ENCODE measurements at regions not wholly inside any gene's neighbourhood (a gene's known extent, or its start where the extent isn't known, plus 50 kb on each side); places are given as distances from the start of the nearest gene placed in this dataset.
"Not testable (repeated sequence)": the region's sequence is repeated elsewhere in the genome, so short reads cannot be mapped to it uniquely, and the experiment has no call there.

- no peaks in the 10 kb centered on the region for H3K9me3 ChIP-seq (ENCODE audit: control insufficient read depth, insufficient read depth, low read depth, low read length)
- H3K9ac ChIP-seq (ENCODE audit: insufficient read depth, low read length): no peak overlapping the region
- no peak for DNase-seq (ENCODE audit: low read depth in 2 of 2)
- H3K79me2 ChIP-seq (ENCODE audit: control insufficient read depth, insufficient read depth, low read length): no peaks in the 10 kb centered on the region
- no peak for TF ChIP-seq CTCF (conservative IDR thresholded peaks at IDR 0.05 in 1 of 2, IDR thresholded peaks at IDR 0.05 in 1 of 2; ENCODE audit: low read depth in 1 of 2, low read length in 2 of 2)
- no peak for TF ChIP-seq EZH2 (IDR thresholded peaks at IDR 0.05; ENCODE audit: low read length, missing control alignments)
- H3K4me2 ChIP-seq (ENCODE audit: extremely low read depth, insufficient read depth, low read length): no peak overlapping the region
- no peaks in the 10 kb centered on the region for H4K20me1 ChIP-seq (ENCODE audit: control insufficient read depth, extremely low read depth, insufficient read depth, low read length)
- no peak overlapping the region for H3K27ac ChIP-seq (ENCODE audit: insufficient read depth, low read length)
- H3K36me3 ChIP-seq (ENCODE audit: control insufficient read depth, insufficient read depth, low read length): no peaks in the 10 kb centered on the region
- H3K27me3 ChIP-seq (ENCODE audit: control insufficient read depth, insufficient read depth, low read length): no peaks in the 10 kb centered on the region
- no peak overlapping the region for H3K4me3 ChIP-seq (replicated peaks in 1 of 4; ENCODE audit: control extremely low read depth in 1 of 4, insufficient read depth in 1 of 4, low read depth in 3 of 4, low read length in 4 of 4)
- no peak overlapping the region for H2AFZ ChIP-seq (ENCODE audit: low read length)
- peaks cover 3% of the 10 kb centered on the region for H3K4me1 ChIP-seq (ENCODE audit: control insufficient read depth, extremely low read depth, insufficient read depth, low read length)
Measured at GRCh38 chr11:134943544-134943943, 531.5 kb upstream of the B3GAT1 start.

GRCh38 chr11:134942681-134943080 is 530.6 kb upstream of the B3GAT1 start:
- TF ChIP-seq EZH2 (IDR thresholded peaks at IDR 0.05; ENCODE audit: low read length, missing control alignments) (no peak), CTCF (conservative IDR thresholded peaks at IDR 0.05 in 1 of 2, IDR thresholded peaks at IDR 0.05 in 1 of 2; ENCODE audit: low read depth in 1 of 2, low read length in 2 of 2) (no peak)
- Histone ChIP-seq H3K27ac (ENCODE audit: insufficient read depth, low read length) (no peak overlapping the region), H3K4me1 (ENCODE audit: control insufficient read depth, extremely low read depth, insufficient read depth, low read length) (peaks cover 3% of the 10 kb centered on the region), H3K9ac (ENCODE audit: insufficient read depth, low read length) (no peak overlapping the region), H3K4me3 (replicated peaks in 1 of 4; ENCODE audit: control extremely low read depth in 1 of 4, insufficient read depth in 1 of 4, low read depth in 3 of 4, low read length in 4 of 4) (no peak overlapping the region), H3K27me3 (ENCODE audit: control insufficient read depth, insufficient read depth, low read length) (no peaks in the 10 kb centered on the region), H2AFZ (ENCODE audit: low read length) (no peak overlapping the region), H3K79me2 (ENCODE audit: control insufficient read depth, insufficient read depth, low read length) (no peaks in the 10 kb centered on the region), H3K36me3 (ENCODE audit: control insufficient read depth, insufficient read depth, low read length) (no peaks in the 10 kb centered on the region), H4K20me1 (ENCODE audit: control insufficient read depth, extremely low read depth, insufficient read depth, low read length) (no peaks in the 10 kb centered on the region), H3K4me2 (ENCODE audit: extremely low read depth, insufficient read depth, low read length) (no peak overlapping the region), H3K9me3 (ENCODE audit: control insufficient read depth, insufficient read depth, low read depth, low read length) (no peaks in the 10 kb centered on the region)
- peak; percentile 60 to 62 for DNase-seq (ENCODE audit: low read depth in 2 of 2)

- not testable (repeated sequence) for H3K79me2 ChIP-seq (ENCODE audit: control insufficient read depth, insufficient read depth, low read length); H3K9ac ChIP-seq (ENCODE audit: insufficient read depth, low read length); H3K4me3 ChIP-seq (replicated peaks in 1 of 4; ENCODE audit: control extremely low read depth in 1 of 4, insufficient read depth in 1 of 4, low read depth in 3 of 4, low read length in 4 of 4); H3K27me3 ChIP-seq (ENCODE audit: control insufficient read depth, insufficient read depth, low read length); H3K9me3 ChIP-seq (ENCODE audit: control insufficient read depth, insufficient read depth, low read depth, low read length); H3K4me2 ChIP-seq (ENCODE audit: extremely low read depth, insufficient read depth, low read length); H2AFZ ChIP-seq (ENCODE audit: low read length); H3K27ac ChIP-seq (ENCODE audit: insufficient read depth, low read length); H4K20me1 ChIP-seq (ENCODE audit: control insufficient read depth, extremely low read depth, insufficient read depth, low read length); H3K36me3 ChIP-seq (ENCODE audit: control insufficient read depth, insufficient read depth, low read length); H3K4me1 ChIP-seq (ENCODE audit: control insufficient read depth, extremely low read depth, insufficient read depth, low read length)
- peak; percentile 23 to 47 for TF ChIP-seq CTCF (conservative IDR thresholded peaks at IDR 0.05 in 1 of 2, IDR thresholded peaks at IDR 0.05 in 1 of 2; ENCODE audit: low read depth in 1 of 2, low read length in 2 of 2)
- DNase-seq (ENCODE audit: low read depth in 2 of 2): peak; percentile 43 to 67
Measured at GRCh38 chr11:134941936-134942600, 530.0 kb upstream of the B3GAT1 start.
